HAP-1 (cell line): ENCODE measurements at regions not wholly inside any gene's neighbourhood (a gene's known extent, or its start where the extent isn't known, plus 50 kb on each side); places are given as distances from the start of the nearest gene placed in this dataset.
A peak's percentile ranks its signal among the peaks of the same experiment; 100 is the strongest.

Source experiments
- DNase-seq, 2 experiments: peaks; one replicate each; pipeline ENCODE4 v3.0.0-alpha.2; 2016 to 2020; ENCODE audit warnings: low spot score in 2 of 2
- H3K27me3 ChIP-seq: fragments of 250-450 bp; sonication (Bioruptor Pico); 2 replicates; pipeline ENCODE4 v1.5.1; 2020; ENCODE audit warnings: low read depth, mild to moderate bottlenecking, moderate library complexity
- H3K36me3 ChIP-seq: fragments of 250-450 bp; sonication (Bioruptor Pico); replicated peaks from 2 replicates; pipeline ENCODE4 v1.5.1; 2020; ENCODE audit warnings: mild to moderate bottlenecking
- H3K4me1 ChIP-seq: fragments of 250-450 bp; sonication (Bioruptor Pico); 2 replicates; pipeline ENCODE4 v1.5.1; 2020; ENCODE audit warnings: mild to moderate bottlenecking
- H3K4me3 ChIP-seq: fragments of 250-450 bp; sonication (Bioruptor Pico); 2 replicates; pipeline ENCODE4 v1.5.1; 2020; ENCODE audit warnings: mild to moderate bottlenecking, moderate library complexity
- H3K9me3 ChIP-seq: fragments of 250-450 bp; sonication (Bioruptor Pico); 2 replicates; pipeline ENCODE4 v1.5.1; 2020; ENCODE audit warnings: mild to moderate bottlenecking, moderate library complexity
- in situ Hi-C: fragments of 300-500 bp; cut with MboI; formaldehyde crosslinking; loops from 3 replicates; pipeline ENCODE4 v1.14.3; 2020; ENCODE audit warnings: low sequenced_read_pairs, inconsistent platforms, mixed read lengths

DNA sequence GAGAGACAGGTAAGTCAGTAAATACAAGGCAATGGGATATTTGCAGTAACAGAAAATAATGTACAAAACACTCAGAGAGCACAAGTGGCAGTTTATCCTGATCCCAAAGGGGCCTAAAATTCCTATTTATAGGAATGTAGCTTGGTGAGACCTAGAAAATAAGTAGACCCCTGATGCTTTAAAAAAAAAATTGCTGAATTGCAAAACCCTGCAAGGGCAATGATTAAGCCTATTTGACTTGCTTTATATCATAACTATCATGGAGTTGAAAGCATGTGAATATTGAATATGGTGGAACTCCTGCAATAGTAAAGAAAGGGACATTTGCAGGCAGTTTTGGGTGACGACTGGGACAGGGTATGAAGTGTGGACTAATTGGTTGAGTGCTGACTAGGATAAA is 101.9 kb upstream of the C1orf21 start:
- DNase-seq, result no peak

GRCh38 chr1:184285401-184286087 is 101.3 kb upstream of the C1orf21 start:
- no peaks in the 10 kb centered on the region for H3K4me1 ChIP-seq
- no peak overlapping the region for H3K4me3 ChIP-seq
- no peaks in the 10 kb centered on the region for H3K36me3 ChIP-seq
- peaks cover 4% of the 10 kb centered on the region for H3K9me3 ChIP-seq
- H3K27me3 ChIP-seq, result no peaks in the 10 kb centered on the region
- in situ Hi-C loops, result no loop called here
- DNase-seq, result no peak

More for the DNA sequence above, 101.9 kb upstream of the C1orf21 start:
- no peak overlapping the region for H3K4me3 ChIP-seq
- in situ Hi-C loops, result no loop called here
- H3K4me1 ChIP-seq, result no peaks in the 10 kb centered on the region
- H3K36me3 ChIP-seq, result no peaks in the 10 kb centered on the region
- H3K9me3 ChIP-seq, result no peaks in the 10 kb centered on the region; the same call in none of the 2 replicates
- no peaks in the 10 kb centered on the region for H3K27me3 ChIP-seq

- Histone ChIP-seq H3K9me3 (peaks cover 4% of the 10 kb centered on the region), H3K4me3 (no peak overlapping the region), H3K36me3 (no peaks in the 10 kb centered on the region), H3K27me3 (no peaks in the 10 kb centered on the region), H3K4me1 (no peaks in the 10 kb centered on the region)
- DNase-seq, result no peak
- in situ Hi-C loops, result no loop called here
These were observed 99.8 kb upstream of the C1orf21 start for GRCh38 chr1:184287001-184287400.

GRCh38 chr1:184289825-184290550 is 96.8 kb upstream of the C1orf21 start:
- no peaks in the 10 kb centered on the region for H3K27me3 ChIP-seq
- peak in 1 of 2 experiments; percentile 12 for DNase-seq
- no peaks in the 10 kb centered on the region for H3K4me1 ChIP-seq
- no peak overlapping the region for H3K4me3 ChIP-seq
- no peaks in the 10 kb centered on the region for H3K36me3 ChIP-seq
- peaks cover 4% of the 10 kb centered on the region for H3K9me3 ChIP-seq
- in situ Hi-C loops, result no loop called here

GRCh38 chr1:184291701-184292100 is 95.1 kb upstream of the C1orf21 start:
- H3K9me3 ChIP-seq, result peaks cover 4% of the 10 kb centered on the region
- in situ Hi-C loops, result no loop called here

GRCh38 chr1:184292101-184292500 is 94.7 kb upstream of the C1orf21 start:
- no peaks in the 10 kb centered on the region for H3K4me1 ChIP-seq
- no peaks in the 10 kb centered on the region for H3K36me3 ChIP-seq
- H3K9me3 ChIP-seq, result peaks cover 4% of the 10 kb centered on the region
- peaks cover 1% of the 10 kb centered on the region; the same call in 1 of the 2 replicates for H3K27me3 ChIP-seq
- no peak overlapping the region for H3K4me3 ChIP-seq
- in situ Hi-C loops, result no loop called here
- DNase-seq, result no peak

More at GRCh38 chr1:184291701-184292100, 95.1 kb upstream of the C1orf21 start:
- no peaks in the 10 kb centered on the region for H3K4me1 ChIP-seq
- H3K4me3 ChIP-seq, result no peak overlapping the region
- DNase-seq, result no peak
- H3K27me3 ChIP-seq, result no peaks in the 10 kb centered on the region
- H3K36me3 ChIP-seq, result no peaks in the 10 kb centered on the region

GRCh38 chr1:184294101-184294500 is 92.7 kb upstream of the C1orf21 start:
- DNase-seq, result no peak
- H3K4me3 ChIP-seq, result no peak overlapping the region
- no peaks in the 10 kb centered on the region for H3K36me3 ChIP-seq
- no peaks in the 10 kb centered on the region for H3K4me1 ChIP-seq
- in situ Hi-C loops, result no loop called here
- H3K27me3 ChIP-seq, result peaks cover 2% of the 10 kb centered on the region; the same call in 1 of the 2 replicates
- H3K9me3 ChIP-seq, result peaks cover 4% of the 10 kb centered on the region

DNA sequence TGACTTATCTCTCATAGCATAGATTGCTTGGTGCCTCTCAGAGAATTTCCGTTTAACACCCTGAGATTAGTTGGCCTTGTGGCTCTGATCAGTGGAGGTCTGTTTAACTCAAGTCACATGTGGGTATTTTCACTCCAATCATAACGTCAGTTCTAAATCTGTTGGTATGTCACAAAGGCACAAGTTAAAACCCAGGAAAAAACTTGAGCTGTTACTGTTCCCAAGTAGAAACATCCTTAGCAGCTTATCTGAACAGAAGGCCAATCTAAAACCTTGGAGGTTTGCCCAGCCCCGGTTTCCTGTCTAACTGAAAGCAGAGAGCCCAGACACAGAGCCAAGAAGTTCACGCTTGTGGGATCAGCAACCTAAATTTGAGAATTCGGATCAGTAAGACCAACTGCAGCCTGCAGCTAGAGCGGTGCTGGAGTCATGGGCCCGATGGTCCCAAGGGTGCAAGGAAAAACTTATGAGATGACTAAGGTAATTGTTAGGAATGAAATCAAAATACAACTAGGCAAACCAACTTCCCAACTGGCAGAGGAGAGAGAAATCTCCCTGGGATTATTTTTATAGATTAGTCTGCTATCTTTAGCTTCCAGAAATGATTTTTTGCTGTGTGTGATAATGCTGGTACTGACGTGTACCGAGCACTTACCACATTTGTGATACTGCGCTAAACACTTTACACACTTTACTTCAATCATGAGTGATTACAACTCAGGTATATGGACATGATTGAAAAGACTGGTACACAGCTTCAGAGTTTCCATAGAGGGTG is 90.2 kb upstream of the C1orf21 start:
- no peaks in the 10 kb centered on the region for H3K4me1 ChIP-seq
- H3K9me3 ChIP-seq, result no peaks in the 10 kb centered on the region
- DNase-seq, result no peak
- H3K4me3 ChIP-seq, result no peak overlapping the region
- H3K36me3 ChIP-seq, result no peaks in the 10 kb centered on the region
- H3K27me3 ChIP-seq, result peaks cover 2% of the 10 kb centered on the region; the same call in 1 of the 2 replicates
- in situ Hi-C loops, result no loop called here

DNA sequence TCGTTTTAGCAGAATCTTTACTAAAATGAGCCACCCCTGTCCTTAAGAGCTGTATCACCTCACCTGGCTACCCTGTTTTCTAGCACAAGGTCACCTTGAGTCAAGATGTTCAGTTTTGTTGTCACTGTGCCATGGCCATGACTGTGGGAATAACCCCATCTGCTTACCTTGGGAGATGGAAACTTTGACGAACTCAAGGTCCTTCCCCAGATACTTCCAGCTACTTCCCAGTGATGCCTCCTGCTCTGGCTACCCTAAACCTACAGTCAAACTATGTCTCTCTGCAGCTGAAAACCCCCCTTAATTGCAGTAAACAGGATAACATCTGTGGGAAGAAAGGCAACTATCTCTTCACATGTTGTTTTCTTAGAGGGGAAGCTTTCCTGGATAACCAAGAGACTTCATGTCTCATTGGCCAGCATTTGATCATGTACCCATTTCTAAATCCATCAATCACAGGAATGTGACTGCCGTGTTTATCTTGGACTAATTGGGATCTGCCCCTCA is 89.5 kb upstream of the C1orf21 start:
- Histone ChIP-seq H3K4me3 (no peak overlapping the region), H3K9me3 (no peaks in the 10 kb centered on the region), H3K36me3 (no peaks in the 10 kb centered on the region), H3K27me3 (peaks cover 2% of the 10 kb centered on the region; the same call in 1 of the 2 replicates), H3K4me1 (no peaks in the 10 kb centered on the region)
- in situ Hi-C loops, result no loop called here
- DNase-seq, result no peak

DNA sequence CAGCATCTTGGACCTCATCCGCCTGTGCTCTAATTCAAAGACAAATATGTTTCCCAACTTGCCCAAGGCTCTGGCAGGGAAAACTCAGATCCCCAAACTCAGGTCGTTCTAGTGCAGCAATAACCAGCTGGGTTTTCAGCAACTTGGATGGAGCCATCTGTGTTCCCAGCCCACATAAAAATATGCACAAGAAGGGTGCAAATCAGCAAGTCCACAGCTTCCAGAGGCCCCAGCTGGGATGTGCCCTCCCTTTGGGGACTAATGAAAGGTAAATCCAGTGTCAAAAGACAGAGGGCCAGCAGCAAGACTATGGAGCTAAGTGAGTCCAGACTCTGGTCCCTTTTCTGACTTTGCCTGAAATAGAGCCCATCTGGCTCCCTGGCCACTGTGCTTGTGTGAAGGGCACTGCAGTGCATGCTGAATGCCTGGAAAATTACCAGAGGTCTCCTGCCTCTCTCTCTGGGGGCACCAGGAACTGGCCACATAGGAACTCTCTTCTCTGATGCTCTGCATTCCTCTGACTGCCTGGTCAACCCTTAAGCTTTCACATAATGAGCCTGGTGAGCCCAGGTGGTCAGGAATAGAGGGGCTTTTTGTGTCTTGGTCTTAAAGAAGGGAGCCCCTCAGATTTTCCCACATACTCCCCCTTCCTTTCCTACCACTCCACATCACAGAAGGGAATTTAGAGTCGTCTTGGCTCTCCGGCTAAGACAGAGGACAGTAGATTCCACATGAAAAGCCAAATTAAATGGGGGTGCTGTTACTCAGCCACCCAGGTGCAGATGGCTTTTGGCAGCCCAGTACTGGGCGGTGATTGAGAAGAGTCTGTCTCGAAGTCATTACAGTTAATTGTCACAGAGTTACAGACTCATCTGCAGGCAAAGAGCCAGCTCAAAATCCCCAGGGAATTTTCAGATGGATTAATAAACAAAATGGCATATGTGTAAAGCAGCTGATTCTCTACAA is 88.1 kb upstream of the C1orf21 start:
- no peak overlapping the region for H3K4me3 ChIP-seq
- in situ Hi-C loops, result no loop called here
- no peak for DNase-seq

DNA sequence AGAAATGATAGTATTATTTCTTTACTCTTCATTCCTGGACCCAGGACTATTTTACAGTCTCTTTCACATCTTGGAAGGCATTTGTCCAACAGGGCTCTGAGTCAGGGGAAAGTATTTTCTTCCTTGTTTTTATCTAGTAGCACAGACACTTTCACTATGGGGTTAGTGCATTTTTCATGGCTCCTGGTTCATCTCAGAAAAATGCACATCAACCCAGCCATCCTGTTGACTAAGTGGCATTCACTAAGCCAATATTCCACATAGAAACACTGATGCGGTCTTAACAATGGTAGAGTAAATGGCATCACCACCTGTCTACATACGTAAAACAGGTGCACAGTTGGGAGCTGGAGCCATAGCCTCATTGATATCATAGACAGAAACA is 87.4 kb upstream of the C1orf21 start:
- Histone ChIP-seq H3K36me3 (no peaks in the 10 kb centered on the region), H3K4me3 (no peak overlapping the region), H3K27me3 (peaks cover 7% of the 10 kb centered on the region; the same call in 1 of the 2 replicates), H3K4me1 (no peaks in the 10 kb centered on the region), H3K9me3 (no peaks in the 10 kb centered on the region)
- in situ Hi-C loops, result no loop called here
- no peak for DNase-seq

More for the DNA sequence above, 88.1 kb upstream of the C1orf21 start:
- H3K4me1 ChIP-seq, result no peaks in the 10 kb centered on the region
- no peaks in the 10 kb centered on the region for H3K9me3 ChIP-seq
- peaks cover 7% of the 10 kb centered on the region; the same call in 1 of the 2 replicates for H3K27me3 ChIP-seq
- H3K36me3 ChIP-seq, result no peaks in the 10 kb centered on the region

- in situ Hi-C loops, result no loop called here
- H3K4me1 ChIP-seq, result no peaks in the 10 kb centered on the region
- peaks cover 7% of the 10 kb centered on the region; the same call in 1 of the 2 replicates for H3K27me3 ChIP-seq
- no peaks in the 10 kb centered on the region for H3K36me3 ChIP-seq
- DNase-seq, result no peak
- H3K4me3 ChIP-seq, result no peak overlapping the region
- no peaks in the 10 kb centered on the region for H3K9me3 ChIP-seq
These were observed 87.0 kb upstream of the C1orf21 start for GRCh38 chr1:184299796-184300195.

- Histone ChIP-seq H3K36me3 (no peaks in the 10 kb centered on the region), H3K27me3 (peaks cover 7% of the 10 kb centered on the region; the same call in 1 of the 2 replicates), H3K4me3 (no peak overlapping the region), H3K9me3 (no peaks in the 10 kb centered on the region), H3K4me1 (no peaks in the 10 kb centered on the region)
- in situ Hi-C loops, result no loop called here
- no peak for DNase-seq
These were observed 86.4 kb upstream of the C1orf21 start for GRCh38 chr1:184300446-184300845.
